Upper lobe of left lung (tissue), 6 donors: ENCODE measurements at regions not wholly inside any gene's neighbourhood (a gene's known extent, or its start where the extent isn't known, plus 50 kb on each side); places are given as distances from the start of the nearest gene placed in this dataset.

Experiments
- ATAC-seq, 2 donors: fragments of 200-7000 bp; cut with Tn5 transposase; one replicate each; pipeline ENCODE4 v1.9.1; 2022; ENCODE audit warnings: mild to moderate bottlenecking in 2 of 2, moderate library complexity in 2 of 2; ENCODE audit not compliant: low FRiP score in 2 of 2
- DNase-seq, 2 donors: peaks; one replicate each; pipeline ENCODE4 v3.0.0-alpha.2; 2019 to 2020
- H3K27ac ChIP-seq, 4 donors: fragments of 200-600 bp; sonication (generic); one replicate each; pipeline ENCODE4 v1.5.1; 2016 to 2019
- H3K27me3 ChIP-seq, 4 donors: fragments of 200-600 bp; sonication (generic); one replicate each; pipeline ENCODE4 v1.5.1; 2017 to 2019
- H3K36me3 ChIP-seq, 4 donors: fragments of 200-600 bp; sonication (generic); one replicate each; pipeline ENCODE4 v1.5.1; 2016 to 2019
- H3K4me1 ChIP-seq, 4 donors: fragments of 200-600 bp; sonication (generic); one replicate each; pipeline ENCODE4 v1.5.1; 2018 to 2019
- H3K4me3 ChIP-seq, 4 donors: fragments of 200-600 bp; sonication (generic); one replicate each; pipeline ENCODE4 v1.5.1; 2017 to 2019; ENCODE audit warnings: mild to moderate bottlenecking in 2 of 4, moderate library complexity in 1 of 4
- H3K9me3 ChIP-seq, 4 donors: fragments of 200-600 bp; sonication (generic); one replicate each; pipeline ENCODE4 v1.5.1; 2018 to 2019
- EP300 ChIP-seq, 4 donors: sonication (generic); formaldehyde crosslinking; IDR thresholded peaks; one replicate each; pipeline ENCODE4 v1.5.1; 2017; ENCODE audit warnings: antibody characterized with exemption in 4 of 4, control low read depth in 2 of 4
- POLR2A ChIP-seq, 4 donors: fragments of 450-650 bp; IDR thresholded peaks; one replicate each; pipeline ENCODE4 v1.5.1; 2016 to 2017; ENCODE audit warnings: antibody characterized with exemption in 4 of 4, mild to moderate bottlenecking in 2 of 4
- POLR2AphosphoS5 ChIP-seq, 2 donors: sonication (generic); formaldehyde crosslinking; IDR thresholded peaks; one replicate each; pipeline ENCODE4 v1.5.1; 2017; ENCODE audit warnings: antibody characterized with exemption in 2 of 2
- WGBS, 2 donors: methylation state at CpG; one replicate each; pipeline ENCODE4 v1.1.5; 2017 to 2018; 5-methylcytosine and 5-hydroxymethylcytosine counted together
- TF ChIP-seq, protein P1 (sequence below), 6 experiments: fragments of 450-650 bp in 4 of 6; fragments of 200-600 bp in 2 of 6; sonication (generic) in 2 of 6; IDR thresholded peaks; one replicate each; pipeline ENCODE4 v1.5.1; 2016 to 2019; ENCODE audit warnings: antibody characterized with exemption in 6 of 6
- donor health status: DM: no; HTN: no; CAD: no; lungs with moderate emphysema.
- donor health status: DM: no; HTN: yes; CAD: no; lungs with severe emphysema.

GRCh38 chr6:9982215-9982614 is 432.7 kb downstream of the TFAP2A start:
- Histone ChIP-seq H3K27ac (no peak overlapping the region), H3K36me3 (no peaks in the 10 kb centered on the region), H3K27me3 (no peaks in the 10 kb centered on the region), H3K9me3 (no peaks in the 10 kb centered on the region), H3K4me3 (no peak overlapping the region), H3K4me1 (no peaks in the 10 kb centered on the region)
- DNase-seq = no peak
- no peak for ATAC-seq
- TF ChIP-seq EP300 (IDR thresholded peaks at IDR 0.05) (no peak), POLR2A (IDR thresholded peaks at IDR 0.05) (no peak), POLR2AphosphoS5 (IDR thresholded peaks at IDR 0.05) (no peak)
- TF ChIP-seq, protein P1, sequence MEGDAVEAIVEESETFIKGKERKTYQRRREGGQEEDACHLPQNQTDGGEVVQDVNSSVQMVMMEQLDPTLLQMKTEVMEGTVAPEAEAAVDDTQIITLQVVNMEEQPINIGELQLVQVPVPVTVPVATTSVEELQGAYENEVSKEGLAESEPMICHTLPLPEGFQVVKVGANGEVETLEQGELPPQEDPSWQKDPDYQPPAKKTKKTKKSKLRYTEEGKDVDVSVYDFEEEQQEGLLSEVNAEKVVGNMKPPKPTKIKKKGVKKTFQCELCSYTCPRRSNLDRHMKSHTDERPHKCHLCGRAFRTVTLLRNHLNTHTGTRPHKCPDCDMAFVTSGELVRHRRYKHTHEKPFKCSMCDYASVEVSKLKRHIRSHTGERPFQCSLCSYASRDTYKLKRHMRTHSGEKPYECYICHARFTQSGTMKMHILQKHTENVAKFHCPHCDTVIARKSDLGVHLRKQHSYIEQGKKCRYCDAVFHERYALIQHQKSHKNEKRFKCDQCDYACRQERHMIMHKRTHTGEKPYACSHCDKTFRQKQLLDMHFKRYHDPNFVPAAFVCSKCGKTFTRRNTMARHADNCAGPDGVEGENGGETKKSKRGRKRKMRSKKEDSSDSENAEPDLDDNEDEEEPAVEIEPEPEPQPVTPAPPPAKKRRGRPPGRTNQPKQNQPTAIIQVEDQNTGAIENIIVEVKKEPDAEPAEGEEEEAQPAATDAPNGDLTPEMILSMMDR (IDR thresholded peaks at IDR 0.05) = no peak
- 77 to 79% methylated on average over 5 of the region's 5 CpGs for WGBS, 2 donors

DNA sequence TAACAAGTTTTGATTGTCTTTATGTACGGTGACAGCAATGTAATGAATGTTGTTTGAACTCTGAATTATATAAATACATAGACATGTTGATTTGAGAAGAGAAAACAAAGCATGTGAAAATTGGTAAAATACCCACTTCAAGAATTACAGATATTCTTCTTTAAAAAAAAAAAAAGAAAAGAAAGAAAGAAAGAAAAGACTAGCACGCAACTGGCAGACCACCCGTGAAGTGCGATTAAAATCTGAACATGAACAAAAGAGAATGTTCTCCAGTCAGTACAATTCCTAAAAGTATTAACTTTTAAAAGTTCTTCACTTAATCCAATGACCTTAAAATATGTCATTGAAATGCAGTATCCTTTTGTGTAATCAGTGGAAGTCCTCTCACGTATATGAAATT is 434.9 kb downstream of the TFAP2A start:
- no peaks in the 10 kb centered on the region for H3K36me3 ChIP-seq
- 86 to 90% methylated on average over 5 of the region's 5 CpGs for WGBS, 2 donors
- no peak overlapping the region for H3K27ac ChIP-seq
- no peak for ATAC-seq
- H3K27me3 ChIP-seq = no peaks in the 10 kb centered on the region
- no peaks in the 10 kb centered on the region for H3K9me3 ChIP-seq
- no peak for DNase-seq
- TF ChIP-seq POLR2A (IDR thresholded peaks at IDR 0.05) = no peak
- no peaks in the 10 kb centered on the region for H3K4me1 ChIP-seq
- no peak overlapping the region for H3K4me3 ChIP-seq

DNA sequence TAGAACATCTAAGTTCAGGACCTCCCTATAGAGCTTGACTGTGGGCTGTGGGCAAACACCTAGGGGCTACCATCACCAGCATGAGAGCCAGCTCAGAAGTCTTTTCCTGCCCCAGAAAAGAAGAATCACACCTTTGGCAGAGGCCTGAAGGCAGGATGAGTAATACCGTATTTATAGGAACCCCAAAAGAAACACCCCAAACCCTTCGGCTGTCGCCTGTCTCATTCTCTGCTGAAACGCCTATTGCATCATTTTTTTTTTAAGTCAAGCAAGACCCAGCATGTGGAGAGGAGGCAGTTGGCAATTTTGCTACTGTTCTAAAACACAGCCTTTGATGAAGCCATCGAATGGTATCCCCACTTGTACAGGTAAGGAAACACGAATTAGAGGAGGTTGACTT is 436.4 kb downstream of the TFAP2A start:
- Histone ChIP-seq H3K36me3 (no peaks in the 10 kb centered on the region), H3K27ac (no peak overlapping the region), H3K27me3 (no peaks in the 10 kb centered on the region), H3K9me3 (no peaks in the 10 kb centered on the region), H3K4me3 (no peak overlapping the region), H3K4me1 (no peaks in the 10 kb centered on the region)
- WGBS, 2 donors = 80 to 87% methylated on average over 6 of the region's 6 CpGs
- ATAC-seq = no peak
- TF ChIP-seq, protein P1 (IDR thresholded peaks at IDR 0.05) = no peak
- no peak for TF ChIP-seq POLR2AphosphoS5 (IDR thresholded peaks at IDR 0.05)
- TF ChIP-seq POLR2A (IDR thresholded peaks at IDR 0.05) = no peak
- TF ChIP-seq EP300 (IDR thresholded peaks at IDR 0.05) = no peak
- no peak for DNase-seq

DNA sequence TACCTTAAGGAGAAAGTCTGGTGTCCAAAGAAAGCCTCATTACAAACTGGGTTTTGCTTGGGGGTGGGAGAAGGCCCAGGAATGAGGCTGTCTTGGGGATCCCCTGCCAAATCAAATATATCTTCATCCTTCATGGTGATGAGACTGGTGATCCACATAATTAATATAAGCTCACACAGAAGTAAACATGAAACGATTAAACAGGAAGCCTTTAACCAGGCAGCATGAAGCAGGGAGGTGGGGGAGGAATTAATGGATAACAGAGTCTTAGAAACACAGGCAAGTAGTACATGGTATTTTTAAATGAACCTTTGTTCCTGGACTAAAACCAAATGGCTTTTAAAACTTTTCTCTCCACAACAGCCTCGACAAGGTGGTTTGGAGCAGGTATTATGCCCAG is 437.5 kb downstream of the TFAP2A start:
- no peak overlapping the region for H3K27ac ChIP-seq
- WGBS, 2 donors = 23 to 24% methylated on average over 2 of the region's 2 CpGs
- H3K4me3 ChIP-seq = no peak overlapping the region
- TF ChIP-seq, protein P1 (IDR thresholded peaks at IDR 0.05) = no peak
- no peak for TF ChIP-seq POLR2A (IDR thresholded peaks at IDR 0.05)
- no peak for TF ChIP-seq POLR2AphosphoS5 (IDR thresholded peaks at IDR 0.05)
- TF ChIP-seq EP300 (IDR thresholded peaks at IDR 0.05) = no peak
- no peaks in the 10 kb centered on the region for H3K27me3 ChIP-seq
- ATAC-seq (no peak), DNase-seq (no peak)
- H3K9me3 ChIP-seq = no peaks in the 10 kb centered on the region
- H3K4me1 ChIP-seq = no peaks in the 10 kb centered on the region
- H3K36me3 ChIP-seq = no peaks in the 10 kb centered on the region

- Histone ChIP-seq H3K4me3 (no peak overlapping the region), H3K27me3 (no peaks in the 10 kb centered on the region), H3K36me3 (no peaks in the 10 kb centered on the region), H3K27ac (no peak overlapping the region), H3K4me1 (no peaks in the 10 kb centered on the region), H3K9me3 (no peaks in the 10 kb centered on the region)
- no peak for DNase-seq
- TF ChIP-seq EP300 (IDR thresholded peaks at IDR 0.05) (no peak), POLR2A (IDR thresholded peaks at IDR 0.05) (no peak), POLR2AphosphoS5 (IDR thresholded peaks at IDR 0.05) (no peak)
- TF ChIP-seq, protein P1 (IDR thresholded peaks at IDR 0.05) = no peak
- no peak for ATAC-seq
- 89 to 90% methylated on average over 5 of the region's 5 CpGs for WGBS, 2 donors
These were observed 453.2 kb downstream of the TFAP2A start for GRCh38 chr6:9961646-9962045.
